NCI-H510A (cell line): ENCODE measurements at regions not wholly inside any gene's neighbourhood (a gene's known extent, or its start where the extent isn't known, plus 50 kb on each side); places are given as distances from the start of the nearest gene placed in this dataset.
"Not testable (repeated sequence)": the region's sequence is repeated elsewhere in the genome, so short reads cannot be mapped to it uniquely, and the experiment has no call there.

ENCODE experiments used
- DNase-seq: peaks from one replicate; lab custom pipeline; 2025; lab: John Stamatoyannopoulos, UW

DNA sequence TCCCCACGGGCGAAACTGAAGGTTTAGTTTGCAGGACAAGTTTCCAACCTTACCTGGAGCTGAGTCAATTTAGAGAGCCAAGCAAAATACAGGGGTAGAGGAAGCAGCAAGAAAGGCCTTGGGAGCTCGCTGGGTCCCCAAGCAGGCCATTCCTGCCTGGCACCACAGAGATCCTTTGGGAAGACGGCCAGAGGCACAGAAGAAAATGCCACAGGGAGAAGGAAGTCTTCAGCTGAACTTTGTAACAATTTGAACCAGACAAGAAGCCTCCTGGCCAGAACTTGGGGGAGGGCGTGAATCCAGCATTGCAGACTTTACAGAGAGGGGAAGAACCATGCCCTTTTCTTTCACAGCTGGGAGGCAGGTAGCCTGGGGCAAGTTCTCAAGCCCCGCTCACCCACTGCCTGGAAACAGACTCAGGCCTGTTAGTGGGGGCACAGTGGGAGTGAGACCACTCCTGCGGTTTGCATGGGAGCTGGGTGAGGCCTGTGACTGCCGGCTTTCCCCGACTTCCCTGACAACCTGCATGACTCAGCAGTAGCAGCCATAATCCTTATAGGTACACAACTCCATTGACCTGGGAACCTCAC, 259.4 kb downstream of the SETD4 start:
- not testable (repeated sequence) for DNase-seq

DNA sequence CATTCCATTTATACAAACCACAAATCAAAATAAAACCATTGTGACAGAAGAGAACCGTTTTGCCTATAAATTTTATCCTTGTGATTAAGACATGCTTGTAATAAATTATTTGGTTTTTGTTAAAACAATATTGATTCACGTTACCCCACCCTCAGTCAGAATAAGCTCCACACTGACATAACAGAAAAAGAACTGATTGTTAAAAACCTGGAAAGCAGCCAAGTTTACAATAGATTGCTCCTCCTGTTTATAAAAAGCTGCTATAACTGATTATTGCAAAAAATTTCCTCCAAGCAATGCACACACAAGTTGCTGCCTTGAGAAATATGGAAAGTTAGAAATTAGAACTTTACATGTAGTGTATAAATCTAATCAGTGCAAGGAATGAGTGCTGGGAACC, 263.5 kb downstream of the SETD4 start:
- no peak for DNase-seq

DNA sequence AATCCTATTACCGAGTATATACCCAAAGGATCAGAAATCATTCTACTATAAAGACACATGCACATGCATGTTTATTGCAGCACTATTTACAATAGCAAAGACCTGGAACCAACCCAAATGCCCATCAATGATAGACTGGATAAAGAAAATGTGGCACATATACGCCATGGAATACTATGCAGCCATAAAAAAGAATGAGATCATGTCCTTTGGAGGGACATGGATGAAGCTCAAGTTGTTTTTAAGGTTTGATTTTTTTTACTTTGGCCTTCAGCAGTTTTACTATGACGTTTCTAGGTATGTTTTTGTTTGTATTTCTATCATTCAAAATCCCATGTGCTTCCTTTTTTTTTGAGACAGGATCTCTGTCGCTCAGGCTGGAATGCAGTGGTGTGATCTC, 265.8 kb downstream of the SETD4 start:
- not testable (repeated sequence) for DNase-seq

GRCh38 chr21:35792569-35793305, 267.6 kb downstream of the SETD4 start:
- no peak for DNase-seq

DNA sequence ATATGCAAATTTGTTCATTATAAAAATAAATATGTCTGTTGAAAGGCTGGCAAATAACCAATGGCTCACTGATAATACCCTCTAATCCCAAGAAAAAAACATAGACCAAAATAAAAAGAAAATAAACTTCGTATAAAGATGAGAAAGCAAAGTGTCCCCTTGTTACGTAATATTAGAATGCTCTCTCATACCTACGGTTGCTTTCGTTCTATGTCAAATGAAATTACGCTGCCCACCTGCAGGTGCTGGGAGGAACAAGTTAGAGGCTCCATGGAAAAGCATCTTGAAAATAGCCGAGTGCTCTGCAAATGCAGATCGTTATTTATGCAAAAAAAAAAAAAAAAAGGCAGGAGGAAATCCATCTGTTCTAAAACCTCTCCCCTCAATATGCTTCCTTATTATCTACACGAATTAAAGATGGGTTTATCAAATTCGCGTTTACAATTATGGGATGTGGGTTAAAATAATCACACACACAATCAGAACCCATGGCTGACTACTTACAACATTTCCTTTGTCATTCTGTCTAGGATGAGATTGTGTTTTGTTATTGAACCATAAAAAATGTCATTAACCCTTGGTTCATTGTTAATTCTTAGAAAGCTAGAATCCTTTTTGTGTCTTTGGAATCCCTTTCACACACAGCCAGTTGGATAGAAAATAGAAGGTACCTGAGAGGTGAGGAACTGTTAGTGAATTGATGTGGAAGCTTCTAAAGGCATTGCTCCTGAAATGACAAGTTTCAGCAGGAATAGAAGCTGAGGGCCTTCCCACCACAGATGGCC, 268.6 kb downstream of the SETD4 start:
- no peak for DNase-seq

- DNase-seq = no peak
Observed at GRCh38 chr21:35783721-35784120, 276.6 kb downstream of the SETD4 start.

DNA sequence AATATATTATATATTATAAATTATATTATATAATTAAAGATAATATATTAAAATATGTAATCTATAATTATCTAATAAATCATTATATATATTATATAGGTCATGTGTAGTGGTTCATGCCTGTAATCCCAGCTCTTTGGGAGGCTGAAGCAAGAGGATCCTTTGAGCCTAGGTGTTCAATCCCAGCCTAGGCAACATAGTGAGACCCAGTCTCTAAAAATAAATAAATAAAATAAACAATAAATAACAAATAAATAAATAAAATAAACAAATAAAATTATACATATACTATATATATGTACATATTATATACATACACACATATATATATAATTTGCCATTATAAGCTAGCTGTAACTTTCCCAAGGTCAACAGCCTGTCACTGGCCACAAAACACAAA, 277.7 kb downstream of the SETD4 start:
- DNase-seq = no peak

GRCh38 chr21:35780983-35781382, 279.3 kb downstream of the SETD4 start:
- no peak for DNase-seq

DNA sequence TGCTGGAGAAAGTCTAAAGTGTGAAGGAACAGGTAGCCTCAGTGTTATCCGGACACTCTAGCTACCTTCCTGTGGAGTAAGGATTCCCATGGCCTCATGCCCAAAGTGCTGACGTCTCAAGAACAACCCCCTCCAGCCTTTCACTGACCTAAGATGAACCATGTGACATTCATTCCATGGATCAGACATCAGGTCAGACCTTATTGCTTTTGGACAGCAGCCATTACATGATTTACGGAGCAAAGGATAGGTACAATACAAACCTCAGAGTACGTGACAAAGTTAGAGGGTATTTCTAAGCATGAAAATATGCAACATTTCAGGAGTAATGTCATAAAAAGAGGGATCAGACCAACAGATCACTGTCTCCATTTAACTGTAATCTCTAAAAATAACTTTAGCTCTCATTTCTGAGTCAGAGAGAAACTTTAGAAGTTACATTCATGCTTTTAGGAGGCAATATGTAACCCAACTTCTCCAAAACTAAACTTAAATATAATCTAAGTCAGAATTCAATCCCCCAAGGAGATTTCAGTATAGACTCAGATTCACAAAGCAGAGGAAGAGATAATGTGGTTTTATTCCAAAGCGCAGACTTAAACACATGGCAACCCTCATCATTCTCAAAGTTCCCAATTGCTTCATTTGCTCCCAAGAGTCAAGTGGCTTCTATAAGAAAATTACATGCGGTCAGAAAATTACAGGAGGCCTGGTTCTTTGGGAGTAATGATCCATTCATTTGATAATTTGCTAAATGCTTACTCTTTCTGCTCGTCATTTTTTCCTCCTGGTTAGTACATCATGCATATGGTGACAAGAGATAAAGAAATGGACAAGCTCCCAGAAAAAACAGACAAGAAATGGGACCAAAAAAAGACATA, 280.4 kb downstream of the SETD4 start:
- no peak for DNase-seq

DNA sequence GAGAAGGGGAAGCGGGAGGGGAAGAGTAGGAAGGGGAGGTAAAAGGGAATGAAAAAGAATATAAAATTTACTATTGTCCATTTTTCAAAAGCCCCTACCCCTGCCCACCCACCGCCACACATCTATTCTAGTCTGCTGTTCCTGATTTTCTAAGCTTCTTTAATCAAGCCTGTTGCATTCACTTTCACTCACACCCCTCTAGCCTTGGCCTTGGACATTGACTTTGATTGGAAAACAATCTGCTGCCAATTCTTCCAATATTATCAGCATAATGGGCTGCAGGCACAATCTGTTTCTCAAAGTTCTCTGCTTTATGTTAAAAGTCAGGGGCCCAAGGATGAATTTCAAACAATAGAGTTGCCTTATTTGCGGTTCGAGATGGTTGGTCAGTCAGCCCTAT, 281.2 kb downstream of the SETD4 start:
- DNase-seq = no peak

- no peak for DNase-seq
Observed at GRCh38 chr21:35777081-35777480, 283.2 kb downstream of the SETD4 start.

- no peak for DNase-seq
Observed at GRCh38 chr21:35775778-35776544, 284.4 kb downstream of the SETD4 start.

DNA sequence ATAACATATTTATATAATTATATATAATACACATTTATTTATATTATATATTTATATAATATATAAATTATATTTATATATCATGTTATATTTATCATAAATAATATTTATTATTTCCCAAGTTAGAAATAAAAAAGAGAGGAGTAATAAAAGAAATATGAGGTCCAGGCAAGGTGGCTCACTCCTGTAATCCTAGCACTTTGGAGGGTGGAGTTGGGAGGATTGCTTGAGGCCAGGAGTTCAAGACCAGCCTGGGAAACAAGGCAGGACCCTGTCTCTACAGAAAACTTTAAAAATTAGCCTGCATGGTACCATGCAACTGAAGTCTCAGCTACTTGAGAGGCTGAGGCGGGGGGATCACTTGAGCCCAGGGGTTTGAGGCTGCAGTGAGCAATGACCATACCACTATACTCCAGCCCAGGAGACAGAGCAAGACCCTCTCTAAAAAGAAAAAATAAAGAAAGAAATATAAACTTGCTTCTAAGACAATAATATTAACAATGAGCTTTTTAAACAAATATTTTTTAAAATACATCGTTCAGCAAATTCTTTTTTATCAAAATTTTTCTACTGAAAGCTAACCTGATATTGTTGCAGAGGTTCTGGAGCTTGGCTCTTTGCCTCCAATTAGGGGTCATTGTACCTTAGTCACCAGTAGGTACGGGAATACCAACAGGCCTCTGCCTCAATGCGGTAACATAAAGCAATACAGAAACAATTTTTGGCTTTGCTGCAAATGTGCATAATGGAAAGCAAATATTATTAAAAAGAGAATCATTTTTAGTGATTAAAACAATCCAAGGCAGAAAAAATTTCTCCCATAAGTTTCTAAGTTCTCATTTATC, 290.0 kb downstream of the SETD4 start:
- no peak for DNase-seq

DNA sequence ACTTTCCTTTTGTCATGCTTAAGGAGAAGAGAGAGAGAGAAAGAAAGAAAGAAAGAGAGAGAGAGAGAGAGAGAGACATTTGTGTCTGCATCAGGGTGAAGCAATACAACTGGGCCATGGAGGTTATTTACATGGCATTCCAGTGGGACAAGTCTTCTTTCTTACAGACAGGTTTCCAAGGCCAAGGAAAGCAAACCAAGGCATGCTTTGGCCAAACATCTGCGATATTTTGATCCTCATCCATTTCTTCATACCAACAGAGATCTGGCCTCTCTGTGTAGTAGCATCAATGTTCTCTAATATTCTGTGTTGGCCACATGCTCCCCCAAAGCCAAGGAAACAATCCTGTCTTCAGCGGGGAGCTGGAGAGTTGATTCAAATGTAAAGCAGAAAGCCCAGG, 292.1 kb downstream of the SETD4 start:
- no peak for DNase-seq

GRCh38 chr21:35764586-35764985, 295.7 kb downstream of the SETD4 start:
- no peak for DNase-seq

GRCh38 chr21:35764077-35764476, 296.2 kb downstream of the SETD4 start:
- no peak for DNase-seq

GRCh38 chr21:35754583-35754982, 305.7 kb downstream of the SETD4 start:
- no peak for DNase-seq

- no peak for DNase-seq
Observed at GRCh38 chr21:35753308-35753707, 307.0 kb downstream of the SETD4 start.

GRCh38 chr21:35751171-35751570, 309.2 kb downstream of the SETD4 start:
- no peak for DNase-seq

DNA sequence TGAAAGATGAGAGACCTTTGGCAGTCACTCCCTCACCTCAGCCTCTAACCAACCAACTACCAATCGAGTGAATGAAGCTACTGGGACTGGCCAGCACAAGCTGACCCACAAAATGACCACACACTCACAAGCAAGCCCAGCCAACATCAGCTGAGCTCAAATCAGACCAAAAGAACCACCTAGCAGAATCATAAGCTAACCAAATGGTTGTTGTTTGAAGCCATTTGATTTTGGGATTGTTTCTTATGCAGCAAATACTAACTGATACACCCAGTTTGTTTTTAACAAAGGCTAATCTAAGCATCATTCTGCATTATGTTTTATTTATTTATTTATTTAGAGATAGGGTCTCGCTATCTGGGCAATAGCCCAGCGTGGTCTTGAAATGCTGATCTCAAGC, 310.4 kb downstream of the SETD4 start:
- DNase-seq = no peak
